Panc1 (cell line): ENCODE measurements at regions not wholly inside any gene's neighbourhood (a gene's known extent, or its start where the extent isn't known, plus 50 kb on each side); places are given as distances from the start of the nearest gene placed in this dataset.

ENCODE experiments used
- ATAC-seq: fragments of 200-7000 bp; cut with Tn5 transposase; 2 replicates; pipeline ENCODE4 v1.9.1; 2020; ENCODE audit warnings: mild to moderate bottlenecking, moderate library complexity
- BruUV-seq: library from RNA; stranded (reverse); fragments of 400-500 nt; replicated peaks from 2 replicates; lab custom pipeline; 2021; lab: Mats Ljungman, UMichigan
- CTCF ChIA-PET: fragments of 300-600 bp; sonication (Branson Sonifier 250); formaldehyde crosslinking; loops from one replicate; lab custom pipeline; 2022; ENCODE audit warnings: antibody characterized with exemption; lab: Charles Lee
- POLR2A ChIA-PET: fragments of 300-600 bp; sonication (Branson Sonifier 250); formaldehyde crosslinking; loops from one replicate; lab custom pipeline; 2022; ENCODE audit warnings: antibody characterized with exemption; lab: Charles Lee
- DNase-seq: peaks from one replicate; pipeline ENCODE4 v3.0.0-alpha.2; 2010; ENCODE audit warnings: low read depth, low spot score
- H3K27ac ChIP-seq: 2 replicates; pipeline ENCODE4 v1.5.1; 2011; ENCODE audit warnings: mild to moderate bottlenecking, low read length, inconsistent platforms
- H3K27me3 ChIP-seq: fragments of 200-500 bp; sonication (Bioruptor generic); 2 replicates; pipeline ENCODE4 v1.6.0; 2014; ENCODE audit warnings: low read length, inconsistent platforms; ENCODE audit not compliant: control insufficient read depth, insufficient read depth
- H3K36me3 ChIP-seq: fragments of 200-500 bp; sonication (Bioruptor generic); 2 replicates; pipeline ENCODE4 v1.5.1; 2014; ENCODE audit warnings: inconsistent platforms, mild to moderate bottlenecking, low read length, moderate library complexity; ENCODE audit not compliant: control insufficient read depth, insufficient read depth
- H3K4me1 ChIP-seq: 2 replicates; pipeline ENCODE4 v1.5.1; 2011; ENCODE audit warnings: inconsistent platforms, mild to moderate bottlenecking, low read length, moderate library complexity; ENCODE audit not compliant: control insufficient read depth, insufficient read depth
- H3K4me3 ChIP-seq, 2 experiments: 2 replicates each; pipeline ENCODE4 v1.5.1; 2011 to 2012; ENCODE audit warnings: low read depth in 2 of 2, low read length in 2 of 2, mild to moderate bottlenecking in 2 of 2, inconsistent platforms in 1 of 2, moderate library complexity in 1 of 2
- H3K9me3 ChIP-seq: fragments of 200-500 bp; sonication (Bioruptor generic); 2 replicates; pipeline ENCODE4 v1.5.1; 2014; ENCODE audit warnings: low read depth, mild to moderate bottlenecking, inconsistent platforms, low read length, moderate library complexity; ENCODE audit not compliant: control insufficient read depth, insufficient read depth
- CTCF ChIP-seq: fragments of 450-650 bp; IDR thresholded peaks from 2 replicates; pipeline ENCODE4 v1.5.1; 2017; ENCODE audit warnings: mild to moderate bottlenecking
- POLR2AphosphoS5 ChIP-seq: IDR thresholded peaks from 2 replicates; pipeline ENCODE4 v1.6.1; 2012; ENCODE audit warnings: mild to moderate bottlenecking, low read depth, low read length, moderate library complexity
- REST ChIP-seq, 2 experiments: IDR thresholded peaks; 2 replicates each; pipeline ENCODE4 v1.6.1; 2011 to 2012; ENCODE audit warnings: low read depth in 2 of 2, control low read depth in 1 of 2, low read length in 1 of 2, mild to moderate bottlenecking in 1 of 2, moderate library complexity in 1 of 2; ENCODE audit not compliant: insufficient read depth in 1 of 2
- SIN3A ChIP-seq: IDR thresholded peaks from 2 replicates; pipeline ENCODE4 v1.6.1; 2012; ENCODE audit warnings: low read depth, mild to moderate bottlenecking, low read length, moderate library complexity, borderline replicate concordance; ENCODE audit not compliant: insufficient read depth
- TCF7L2 ChIP-seq: IDR thresholded peaks from 2 replicates; pipeline ENCODE4 v1.6.1; 2011; ENCODE audit warnings: mild to moderate bottlenecking, low read depth, low read length, inconsistent platforms
- in situ Hi-C: cut with HindIII; loops from 2 replicates; pipeline ENCODE4 v1.10.0; 2016; ENCODE audit warnings: low sequenced_read_pairs, low pct_unique_long_range_greater_than_20kb
- intact Hi-C: fragments of 100-400 bp; cut with micrococcal nuclease; formaldehyde crosslinking; loops from one replicate; pipeline ENCODE4 v1.10.0; 2022; ENCODE audit not compliant: unreplicated experiment

- intact Hi-C loops = no loop called here
- BruUV-seq = no TSS peak
- H3K4me1 ChIP-seq = no peaks in the 10 kb centered on the region
- H3K36me3 ChIP-seq = no peaks in the 10 kb centered on the region
- DNase-seq (no peak), ATAC-seq (no peak)
- in situ Hi-C loops = no loop called here
- H3K27ac ChIP-seq = no peak overlapping the region
- no peak overlapping the region for H3K4me3 ChIP-seq
- no peaks in the 10 kb centered on the region for H3K27me3 ChIP-seq
- ChIA-PET CTCF (no interaction called here), POLR2A (no interaction called here)
- no peaks in the 10 kb centered on the region for H3K9me3 ChIP-seq
- TF ChIP-seq TCF7L2 = no peak
- no peak for TF ChIP-seq REST (IDR thresholded peaks at IDR 0.05; ENCODE audit: insufficient read depth in 1 of 2, low read depth in 2 of 2, low read length in 1 of 2)
- TF ChIP-seq POLR2AphosphoS5 = no peak
- no peak for TF ChIP-seq SIN3A
- TF ChIP-seq CTCF = no peak
These were observed 79.7 kb downstream of the FOXL3 start for GRCh38 chr7:369476-370258.

GRCh38 chr7:370259-370625 is 80.3 kb downstream of the FOXL3 start:
- Histone ChIP-seq H3K4me3 (no peak overlapping the region), H3K27me3 (no peaks in the 10 kb centered on the region), H3K27ac (no peak overlapping the region), H3K36me3 (no peaks in the 10 kb centered on the region), H3K9me3 (no peaks in the 10 kb centered on the region), H3K4me1 (no peaks in the 10 kb centered on the region)
- BruUV-seq = no TSS peak
- intact Hi-C loops (no loop called here), in situ Hi-C loops (no loop called here)
- DNase-seq = no peak
- CTCF ChIA-PET = no interaction called here
- ATAC-seq = no peak
- POLR2A ChIA-PET = no interaction called here
- TF ChIP-seq SIN3A = no peak

GRCh38 chr7:370775-371118 is 80.8 kb downstream of the FOXL3 start:
- intact Hi-C loops = no loop called here
- BruUV-seq = no TSS peak
- no peak for ATAC-seq
- Histone ChIP-seq H3K36me3 (no peaks in the 10 kb centered on the region), H3K4me1 (no peaks in the 10 kb centered on the region), H3K27ac (no peak overlapping the region), H3K4me3 (no peak overlapping the region), H3K27me3 (no peaks in the 10 kb centered on the region), H3K9me3 (no peaks in the 10 kb centered on the region)
- CTCF ChIA-PET = no interaction called here
- POLR2A ChIA-PET = no interaction called here
- DNase-seq = no peak
- in situ Hi-C loops = no loop called here
- TF ChIP-seq REST (IDR thresholded peaks at IDR 0.05; ENCODE audit: insufficient read depth in 1 of 2, low read depth in 2 of 2, low read length in 1 of 2) = no peak
- no peak for TF ChIP-seq SIN3A
- TF ChIP-seq CTCF = no peak
- no peak for TF ChIP-seq TCF7L2
- TF ChIP-seq POLR2AphosphoS5 = no peak
